ENCODE measurements at regions not wholly inside any gene's neighbourhood (a gene's known extent, or its start where the extent isn't known, plus 50 kb on each side); places are given as distances from the start of the nearest gene placed in this dataset.

GRCh38 chr9:79266986-79267385 is 304.8 kb upstream of the TLE4 start:
- DNase-seq (ENCODE audit: low spot score) = no peak

- no peak for DNase-seq (ENCODE audit: low spot score)
Observed at GRCh38 chr9:79268806-79269205, 303.0 kb upstream of the TLE4 start.

GRCh38 chr9:79273311-79273710 is 298.5 kb upstream of the TLE4 start:
- no peak for DNase-seq (ENCODE audit: low spot score)

GRCh38 chr9:79279356-79279755 is 292.4 kb upstream of the TLE4 start:
- no peak for DNase-seq (ENCODE audit: low spot score)

- DNase-seq (ENCODE audit: low spot score) = no peak
Observed at GRCh38 chr9:79280691-79281090, 291.1 kb upstream of the TLE4 start.

- no peak for DNase-seq (ENCODE audit: low spot score)
Observed at GRCh38 chr9:79284081-79284480, 287.7 kb upstream of the TLE4 start.

GRCh38 chr9:79286992-79287707 is 284.6 kb upstream of the TLE4 start:
- DNase-seq (ENCODE audit: low spot score) = no peak

GRCh38 chr9:79287708-79288290 is 284.0 kb upstream of the TLE4 start:
- DNase-seq (ENCODE audit: low spot score) = no peak

GRCh38 chr9:79289856-79290255 is 281.9 kb upstream of the TLE4 start:
- DNase-seq (ENCODE audit: low spot score) = no peak

- DNase-seq (ENCODE audit: low spot score) = no peak
Observed at GRCh38 chr9:79292731-79293280, 279.0 kb upstream of the TLE4 start.

- no peak for DNase-seq (ENCODE audit: low spot score)
Observed at GRCh38 chr9:79300068-79300467, 271.7 kb upstream of the TLE4 start.

- DNase-seq (ENCODE audit: low spot score) = no peak
Observed at GRCh38 chr9:79301085-79301484, 270.7 kb upstream of the TLE4 start.

- DNase-seq (ENCODE audit: low spot score) = no peak
Observed at GRCh38 chr9:79301551-79302391, 270.0 kb upstream of the TLE4 start.

- no peak for DNase-seq (ENCODE audit: low spot score)
Observed at GRCh38 chr9:79302569-79302968, 269.2 kb upstream of the TLE4 start.

GRCh38 chr9:79308012-79308411 is 263.8 kb upstream of the TLE4 start:
- DNase-seq (ENCODE audit: low spot score) = no peak

- DNase-seq (ENCODE audit: low spot score) = no peak
Observed at GRCh38 chr9:79312686-79313421, 258.9 kb upstream of the TLE4 start.

- DNase-seq (ENCODE audit: low spot score) = peak; percentile 59
Observed at GRCh38 chr9:79325501-79325900, 246.3 kb upstream of the TLE4 start.

GRCh38 chr9:79329861-79330260 is 241.9 kb upstream of the TLE4 start:
- DNase-seq (ENCODE audit: low spot score) = no peak

GRCh38 chr9:79334001-79334400 is 237.8 kb upstream of the TLE4 start:
- no peak for DNase-seq (ENCODE audit: low spot score)

- no peak for DNase-seq (ENCODE audit: low spot score)
Observed at GRCh38 chr9:79334711-79335110, 237.1 kb upstream of the TLE4 start.

- no peak for DNase-seq (ENCODE audit: low spot score)
Observed at GRCh38 chr9:79335987-79336386, 235.8 kb upstream of the TLE4 start.

GRCh38 chr9:79341561-79341960 is 230.2 kb upstream of the TLE4 start:
- DNase-seq (ENCODE audit: low spot score) = no peak
